Suprapubic skin (tissue), 4 donors: ENCODE measurements at regions not wholly inside any gene's neighbourhood (a gene's known extent, or its start where the extent isn't known, plus 50 kb on each side); places are given as distances from the start of the nearest gene placed in this dataset.

Source experiments
- CTCF ChIP-seq, 2 donors: fragments of 200-600 bp in 1 of 2; fragments of 450-650 bp in 1 of 2; sonication (generic) in 1 of 2; IDR thresholded peaks; one replicate each; pipeline ENCODE4 v1.5.1; 2016 to 2019; ENCODE audit warnings: antibody characterized with exemption in 2 of 2, mild to moderate bottlenecking in 1 of 2, moderate library complexity in 1 of 2
- EP300 ChIP-seq: sonication (generic); formaldehyde crosslinking; IDR thresholded peaks from one replicate; pipeline ENCODE4 v1.6.1; 2017; ENCODE audit warnings: antibody characterized with exemption
- POLR2A ChIP-seq, 2 donors: fragments of 450-650 bp; IDR thresholded peaks; one replicate each; pipeline ENCODE4 v1.6.1; 2017; ENCODE audit warnings: antibody characterized with exemption in 2 of 2, mild to moderate bottlenecking in 2 of 2, moderate library complexity in 2 of 2
- POLR2AphosphoS5 ChIP-seq, 3 donors: sonication (generic); formaldehyde crosslinking; IDR thresholded peaks; one replicate each; pipeline ENCODE4 v1.6.1; 2017; ENCODE audit warnings: antibody characterized with exemption in 3 of 3

GRCh38 chr13:53170910-53171309, 142.3 kb downstream of the OLFM4 start:
- TF ChIP-seq CTCF (IDR thresholded peaks at IDR 0.05) = no peak
- TF ChIP-seq POLR2AphosphoS5 (IDR thresholded peaks at IDR 0.05) = no peak
- no peak for TF ChIP-seq POLR2A (IDR thresholded peaks at IDR 0.05)
- TF ChIP-seq EP300 = no peak
